ENCODE measurements at regions not wholly inside any gene's neighbourhood (a gene's known extent, or its start where the extent isn't known, plus 50 kb on each side); places are given as distances from the start of the nearest gene placed in this dataset.
"Not testable (repeated sequence)": the region's sequence is repeated elsewhere in the genome, so short reads cannot be mapped to it uniquely, and the experiment has no call there.

DNA sequence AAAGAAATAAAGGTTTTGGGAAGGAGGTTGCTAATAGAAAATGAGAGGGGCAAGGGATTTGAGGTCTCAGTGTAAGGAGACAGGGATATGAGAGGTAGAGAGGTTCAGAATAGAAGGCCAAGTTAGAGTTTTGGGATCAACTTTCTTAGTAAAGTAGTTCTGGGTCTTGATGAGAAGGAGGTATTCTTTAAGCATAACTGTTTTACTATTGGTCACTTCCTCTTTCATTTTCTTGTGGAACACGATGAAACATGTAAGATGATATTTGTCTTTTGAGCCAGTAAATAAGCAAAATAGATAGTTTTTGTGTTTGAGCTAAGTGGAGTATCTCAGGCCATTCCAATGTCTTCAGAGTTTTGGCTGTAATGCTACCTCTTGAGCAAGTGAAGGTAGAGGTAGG, 68.3 kb downstream of the SEPTIN7 start:
- TF ChIP-seq, protein P1, sequence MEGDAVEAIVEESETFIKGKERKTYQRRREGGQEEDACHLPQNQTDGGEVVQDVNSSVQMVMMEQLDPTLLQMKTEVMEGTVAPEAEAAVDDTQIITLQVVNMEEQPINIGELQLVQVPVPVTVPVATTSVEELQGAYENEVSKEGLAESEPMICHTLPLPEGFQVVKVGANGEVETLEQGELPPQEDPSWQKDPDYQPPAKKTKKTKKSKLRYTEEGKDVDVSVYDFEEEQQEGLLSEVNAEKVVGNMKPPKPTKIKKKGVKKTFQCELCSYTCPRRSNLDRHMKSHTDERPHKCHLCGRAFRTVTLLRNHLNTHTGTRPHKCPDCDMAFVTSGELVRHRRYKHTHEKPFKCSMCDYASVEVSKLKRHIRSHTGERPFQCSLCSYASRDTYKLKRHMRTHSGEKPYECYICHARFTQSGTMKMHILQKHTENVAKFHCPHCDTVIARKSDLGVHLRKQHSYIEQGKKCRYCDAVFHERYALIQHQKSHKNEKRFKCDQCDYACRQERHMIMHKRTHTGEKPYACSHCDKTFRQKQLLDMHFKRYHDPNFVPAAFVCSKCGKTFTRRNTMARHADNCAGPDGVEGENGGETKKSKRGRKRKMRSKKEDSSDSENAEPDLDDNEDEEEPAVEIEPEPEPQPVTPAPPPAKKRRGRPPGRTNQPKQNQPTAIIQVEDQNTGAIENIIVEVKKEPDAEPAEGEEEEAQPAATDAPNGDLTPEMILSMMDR (IDR thresholded peaks at IDR 0.05) = not testable (repeated sequence)
- TF ChIP-seq RAD21 (IDR thresholded peaks at IDR 0.05; ENCODE audit: low read length); EP300 (IDR thresholded peaks at IDR 0.05; ENCODE audit: borderline replicate concordance in 1 of 2, low read depth in 1 of 2, low read length in 1 of 2); CHD2 (IDR thresholded peaks at IDR 0.05; ENCODE audit: low read length, partially characterized antibody); NFIC (IDR thresholded peaks at IDR 0.05; ENCODE audit: borderline replicate concordance); RXRA (IDR thresholded peaks at IDR 0.05; ENCODE audit: borderline replicate concordance, low read depth); GATA2 (CRISPR knock-in tag; IDR thresholded peaks at IDR 0.05); EZH2phosphoT487 (IDR thresholded peaks at IDR 0.05; ENCODE audit: borderline replicate concordance, low read depth); GABPA (IDR thresholded peaks at IDR 0.05; ENCODE audit: low read depth); SIN3A (IDR thresholded peaks at IDR 0.05; ENCODE audit: borderline replicate concordance, low read depth, low read length); SMC3 (IDR thresholded peaks at IDR 0.05; ENCODE audit: low read depth, low read length); FOXM1 (IDR thresholded peaks at IDR 0.05; ENCODE audit: low read depth): not testable (repeated sequence)
- TF ChIP-seq, protein P2, sequence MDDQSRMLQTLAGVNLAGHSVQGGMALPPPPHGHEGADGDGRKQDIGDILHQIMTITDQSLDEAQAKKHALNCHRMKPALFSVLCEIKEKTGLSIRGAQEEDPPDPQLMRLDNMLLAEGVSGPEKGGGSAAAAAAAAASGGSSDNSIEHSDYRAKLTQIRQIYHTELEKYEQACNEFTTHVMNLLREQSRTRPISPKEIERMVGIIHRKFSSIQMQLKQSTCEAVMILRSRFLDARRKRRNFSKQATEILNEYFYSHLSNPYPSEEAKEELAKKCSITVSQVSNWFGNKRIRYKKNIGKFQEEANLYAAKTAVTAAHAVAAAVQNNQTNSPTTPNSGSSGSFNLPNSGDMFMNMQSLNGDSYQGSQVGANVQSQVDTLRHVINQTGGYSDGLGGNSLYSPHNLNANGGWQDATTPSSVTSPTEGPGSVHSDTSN (IDR thresholded peaks at IDR 0.05) = not testable (repeated sequence)
- TF ChIP-seq, protein P3, sequence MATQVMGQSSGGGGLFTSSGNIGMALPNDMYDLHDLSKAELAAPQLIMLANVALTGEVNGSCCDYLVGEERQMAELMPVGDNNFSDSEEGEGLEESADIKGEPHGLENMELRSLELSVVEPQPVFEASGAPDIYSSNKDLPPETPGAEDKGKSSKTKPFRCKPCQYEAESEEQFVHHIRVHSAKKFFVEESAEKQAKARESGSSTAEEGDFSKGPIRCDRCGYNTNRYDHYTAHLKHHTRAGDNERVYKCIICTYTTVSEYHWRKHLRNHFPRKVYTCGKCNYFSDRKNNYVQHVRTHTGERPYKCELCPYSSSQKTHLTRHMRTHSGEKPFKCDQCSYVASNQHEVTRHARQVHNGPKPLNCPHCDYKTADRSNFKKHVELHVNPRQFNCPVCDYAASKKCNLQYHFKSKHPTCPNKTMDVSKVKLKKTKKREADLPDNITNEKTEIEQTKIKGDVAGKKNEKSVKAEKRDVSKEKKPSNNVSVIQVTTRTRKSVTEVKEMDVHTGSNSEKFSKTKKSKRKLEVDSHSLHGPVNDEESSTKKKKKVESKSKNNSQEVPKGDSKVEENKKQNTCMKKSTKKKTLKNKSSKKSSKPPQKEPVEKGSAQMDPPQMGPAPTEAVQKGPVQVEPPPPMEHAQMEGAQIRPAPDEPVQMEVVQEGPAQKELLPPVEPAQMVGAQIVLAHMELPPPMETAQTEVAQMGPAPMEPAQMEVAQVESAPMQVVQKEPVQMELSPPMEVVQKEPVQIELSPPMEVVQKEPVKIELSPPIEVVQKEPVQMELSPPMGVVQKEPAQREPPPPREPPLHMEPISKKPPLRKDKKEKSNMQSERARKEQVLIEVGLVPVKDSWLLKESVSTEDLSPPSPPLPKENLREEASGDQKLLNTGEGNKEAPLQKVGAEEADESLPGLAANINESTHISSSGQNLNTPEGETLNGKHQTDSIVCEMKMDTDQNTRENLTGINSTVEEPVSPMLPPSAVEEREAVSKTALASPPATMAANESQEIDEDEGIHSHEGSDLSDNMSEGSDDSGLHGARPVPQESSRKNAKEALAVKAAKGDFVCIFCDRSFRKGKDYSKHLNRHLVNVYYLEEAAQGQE (IDR thresholded peaks at IDR 0.05; ENCODE audit: low read depth, low read length) = not testable (repeated sequence)

Measured in SK-N-SH (cell line).